ENCODE measurements at regions not wholly inside any gene's neighbourhood (a gene's known extent, or its start where the extent isn't known, plus 50 kb on each side); places are given as distances from the start of the nearest gene placed in this dataset.

GRCh38 chr6:165183496-165184140 is 125.8 kb downstream of the C6orf118 start:
- DNase-seq (ENCODE audit: extremely low spot score), result no peak
- no peak for TF ChIP-seq CTBP1 (IDR thresholded peaks at IDR 0.05; ENCODE audit: borderline replicate concordance)
- TF ChIP-seq LEF1 (IDR thresholded peaks at IDR 0.05; ENCODE audit: borderline replicate concordance), result no peak
- no peak for TF ChIP-seq FOXA1 (IDR thresholded peaks at IDR 0.05)
- TF ChIP-seq BHLHE40 (IDR thresholded peaks at IDR 0.05; ENCODE audit: borderline replicate concordance), result no peak
- no peak for TF ChIP-seq NFRKB (IDR thresholded peaks at IDR 0.05)
- no peak for TF ChIP-seq ZNF384 (IDR thresholded peaks at IDR 0.05)
- TF ChIP-seq FOXK2 (IDR thresholded peaks at IDR 0.05), result no peak
- no peak for TF ChIP-seq PKNOX1 (IDR thresholded peaks at IDR 0.05)
- ChIA-PET POLR2A (no interaction called here), CTCF (no interaction called here)

DNA sequence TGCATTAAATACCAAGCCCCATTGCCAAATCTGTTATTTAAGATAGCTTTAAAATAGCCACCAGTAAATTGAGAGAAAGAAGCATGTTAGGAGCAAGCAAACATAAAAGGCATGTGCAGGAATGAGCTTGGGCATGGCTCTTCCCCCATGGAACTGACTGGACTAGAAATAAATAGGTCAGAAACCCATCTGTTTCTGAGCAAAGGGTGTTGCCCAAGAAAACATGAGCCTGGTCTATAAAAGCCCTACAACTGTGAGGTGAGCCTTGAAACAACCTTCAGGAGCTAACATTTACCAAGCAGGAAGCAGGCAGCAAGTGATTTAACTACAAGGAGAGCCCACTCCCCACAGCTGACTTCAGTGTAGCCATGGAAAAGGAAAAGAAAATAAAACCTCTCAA is 126.3 kb downstream of the C6orf118 start:
- ChIA-PET CTCF (interaction anchor here (0.5 kb wide), 1 partner anchor 237 kb away, joined by 3 read pairs; no protein-coding TSS in a partner anchor), POLR2A (no interaction called here)
- DNase-seq (ENCODE audit: extremely low spot score), result no peak
- TF ChIP-seq ZNF384 (IDR thresholded peaks at IDR 0.05), result no peak
- no peak for TF ChIP-seq ELF4 (IDR thresholded peaks at IDR 0.05)
- no peak for TF ChIP-seq TARDBP (IDR thresholded peaks at IDR 0.05)
- no peak for TF ChIP-seq L3MBTL2 (conservative IDR thresholded peaks at IDR 0.05)
- TF ChIP-seq FOXK2 (IDR thresholded peaks at IDR 0.05), result no peak
- TF ChIP-seq FOXM1 (IDR thresholded peaks at IDR 0.05; ENCODE audit: borderline replicate concordance), result no peak
- TF ChIP-seq BHLHE40 (IDR thresholded peaks at IDR 0.05; ENCODE audit: borderline replicate concordance), result no peak
- no peak for TF ChIP-seq ARNT (IDR thresholded peaks at IDR 0.05)
- TF ChIP-seq SUZ12 (IDR thresholded peaks at IDR 0.05), result no peak
- no peak for TF ChIP-seq LEF1 (IDR thresholded peaks at IDR 0.05; ENCODE audit: borderline replicate concordance)
- TF ChIP-seq SP1 (IDR thresholded peaks at IDR 0.05), result no peak
- no peak for TF ChIP-seq HDGF (IDR thresholded peaks at IDR 0.05; ENCODE audit: borderline replicate concordance)

DNA sequence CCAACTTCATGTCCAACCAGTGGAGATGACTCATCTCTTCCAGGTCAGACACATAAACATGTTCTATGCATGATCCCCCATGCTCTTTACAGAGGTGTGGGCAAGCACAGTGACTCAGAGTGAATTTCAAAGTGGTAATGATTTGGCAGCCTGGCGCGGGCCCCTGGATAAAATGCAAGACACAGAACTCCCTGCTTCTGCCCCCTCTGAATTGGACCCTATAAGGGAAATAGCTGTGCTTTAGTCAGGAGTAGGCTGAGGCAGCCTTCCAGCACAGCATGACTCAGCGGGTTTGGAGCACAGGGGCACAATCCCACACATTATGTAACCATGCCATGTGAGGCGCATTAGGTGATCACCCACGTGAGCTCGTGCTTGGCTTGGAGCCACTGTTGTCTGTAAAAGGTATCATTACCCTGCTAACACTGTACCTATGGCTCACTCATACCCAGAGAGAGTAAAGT is 127.4 kb downstream of the C6orf118 start:
- CTCF ChIA-PET, result no interaction called here
- POLR2A ChIA-PET, result no interaction called here
- no peak for DNase-seq (ENCODE audit: extremely low spot score)
- no peak for TF ChIP-seq NFRKB (IDR thresholded peaks at IDR 0.05)
- TF ChIP-seq ARNT (IDR thresholded peaks at IDR 0.05), result no peak
- no peak for TF ChIP-seq ZNF384 (IDR thresholded peaks at IDR 0.05)
- no peak for TF ChIP-seq BHLHE40 (IDR thresholded peaks at IDR 0.05; ENCODE audit: borderline replicate concordance)
- no peak for TF ChIP-seq ELF4 (IDR thresholded peaks at IDR 0.05)
- TF ChIP-seq TARDBP (IDR thresholded peaks at IDR 0.05), result no peak
- no peak for TF ChIP-seq L3MBTL2 (conservative IDR thresholded peaks at IDR 0.05)
- no peak for TF ChIP-seq FOXA1 (IDR thresholded peaks at IDR 0.05)
- no peak for TF ChIP-seq FOXM1 (IDR thresholded peaks at IDR 0.05; ENCODE audit: borderline replicate concordance)
- TF ChIP-seq CTBP1 (IDR thresholded peaks at IDR 0.05; ENCODE audit: borderline replicate concordance), result no peak
- TF ChIP-seq FOXK2 (IDR thresholded peaks at IDR 0.05), result no peak
- TF ChIP-seq LEF1 (IDR thresholded peaks at IDR 0.05; ENCODE audit: borderline replicate concordance), result no peak
- TF ChIP-seq PKNOX1 (IDR thresholded peaks at IDR 0.05), result no peak
- TF ChIP-seq SP1 (IDR thresholded peaks at IDR 0.05), result no peak
- no peak for TF ChIP-seq SUZ12 (IDR thresholded peaks at IDR 0.05)

DNA sequence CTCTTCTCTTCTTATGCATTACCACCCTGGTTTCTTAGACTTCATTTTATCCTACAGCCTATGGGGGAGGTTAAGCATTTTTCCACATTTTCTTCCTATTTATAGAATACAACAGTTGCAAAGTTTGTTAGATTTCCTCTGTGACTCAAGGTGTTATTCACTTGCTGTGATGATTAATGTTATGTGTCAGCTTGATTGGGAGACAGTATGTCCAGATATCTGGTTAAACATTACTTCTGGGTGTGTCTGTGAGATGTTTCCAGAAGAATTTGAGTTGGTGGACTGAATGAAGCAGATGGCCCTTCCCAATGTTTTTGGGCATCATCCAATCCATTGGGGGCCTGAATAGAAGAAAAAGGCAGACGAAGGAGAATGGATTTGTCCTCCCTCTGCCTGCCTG is 131.3 kb downstream of the C6orf118 start:
- POLR2A ChIA-PET, result no interaction called here
- no peak for DNase-seq (ENCODE audit: extremely low spot score)
- CTCF ChIA-PET, result no interaction called here
- no peak for TF ChIP-seq ARNT (IDR thresholded peaks at IDR 0.05)
- TF ChIP-seq PKNOX1 (IDR thresholded peaks at IDR 0.05), result no peak
- no peak for TF ChIP-seq BHLHE40 (IDR thresholded peaks at IDR 0.05; ENCODE audit: borderline replicate concordance)
- TF ChIP-seq CTBP1 (IDR thresholded peaks at IDR 0.05; ENCODE audit: borderline replicate concordance), result no peak
- no peak for TF ChIP-seq L3MBTL2 (conservative IDR thresholded peaks at IDR 0.05)
- no peak for TF ChIP-seq ELF4 (IDR thresholded peaks at IDR 0.05)
- no peak for TF ChIP-seq TARDBP (IDR thresholded peaks at IDR 0.05)
- no peak for TF ChIP-seq NFRKB (IDR thresholded peaks at IDR 0.05)
- no peak for TF ChIP-seq FOXK2 (IDR thresholded peaks at IDR 0.05)
- no peak for TF ChIP-seq LEF1 (IDR thresholded peaks at IDR 0.05; ENCODE audit: borderline replicate concordance)
- TF ChIP-seq HDGF (IDR thresholded peaks at IDR 0.05; ENCODE audit: borderline replicate concordance), result no peak
- TF ChIP-seq FOXM1 (IDR thresholded peaks at IDR 0.05; ENCODE audit: borderline replicate concordance), result no peak
- no peak for TF ChIP-seq ZNF384 (IDR thresholded peaks at IDR 0.05)
- no peak for TF ChIP-seq FOXA1 (IDR thresholded peaks at IDR 0.05)
- TF ChIP-seq SUZ12 (IDR thresholded peaks at IDR 0.05), result no peak
- no peak for TF ChIP-seq SP1 (IDR thresholded peaks at IDR 0.05)

GRCh38 chr6:165173484-165173883 is 135.9 kb downstream of the C6orf118 start:
- no peak for TF ChIP-seq L3MBTL2 (conservative IDR thresholded peaks at IDR 0.05)
- TF ChIP-seq PKNOX1 (IDR thresholded peaks at IDR 0.05), result no peak
- TF ChIP-seq TARDBP (IDR thresholded peaks at IDR 0.05), result no peak
- no peak for TF ChIP-seq NFRKB (IDR thresholded peaks at IDR 0.05)
- TF ChIP-seq ARNT (IDR thresholded peaks at IDR 0.05), result no peak
- no peak for TF ChIP-seq CTBP1 (IDR thresholded peaks at IDR 0.05; ENCODE audit: borderline replicate concordance)
- no peak for TF ChIP-seq LEF1 (IDR thresholded peaks at IDR 0.05; ENCODE audit: borderline replicate concordance)
- TF ChIP-seq FOXA1 (IDR thresholded peaks at IDR 0.05), result no peak
- TF ChIP-seq SP1 (IDR thresholded peaks at IDR 0.05), result no peak
- TF ChIP-seq FOXK2 (IDR thresholded peaks at IDR 0.05), result no peak
- TF ChIP-seq ELF4 (IDR thresholded peaks at IDR 0.05), result no peak
- no peak for TF ChIP-seq ZNF384 (IDR thresholded peaks at IDR 0.05)
- TF ChIP-seq FOXM1 (IDR thresholded peaks at IDR 0.05; ENCODE audit: borderline replicate concordance), result no peak
- TF ChIP-seq SUZ12 (IDR thresholded peaks at IDR 0.05), result no peak
- no peak for TF ChIP-seq BHLHE40 (IDR thresholded peaks at IDR 0.05; ENCODE audit: borderline replicate concordance)
- TF ChIP-seq HDGF (IDR thresholded peaks at IDR 0.05; ENCODE audit: borderline replicate concordance), result no peak
- ChIA-PET CTCF (no interaction called here), POLR2A (no interaction called here)
- DNase-seq (ENCODE audit: extremely low spot score), result no peak

Data from HEK293T (cell line).